GM23248 (cell line): ENCODE measurements at regions not wholly inside any gene's neighbourhood (a gene's known extent, or its start where the extent isn't known, plus 50 kb on each side); places are given as distances from the start of the nearest gene placed in this dataset.

ENCODE experiments used
- EZH2 ChIP-seq: fragments of 200-600 bp; sonication (generic); IDR thresholded peaks from 2 replicates; pipeline ENCODE4 v1.6.1; 2018; ENCODE audit warnings: antibody characterized with exemption, mild to moderate bottlenecking; ENCODE audit not compliant: insufficient read depth, poor library complexity, severe bottlenecking
- EZH2phosphoT487 ChIP-seq: fragments of 200-600 bp; sonication (generic); IDR thresholded peaks from 2 replicates; pipeline ENCODE4 v1.6.1; 2018; ENCODE audit warnings: antibody characterized with exemption, moderate library complexity, mild to moderate bottlenecking, low read depth; ENCODE audit not compliant: insufficient read depth

- TF ChIP-seq EZH2phosphoT487 (no peak), EZH2 (no peak)
Measured at GRCh38 chr2:155692106-155692505, 640.4 kb downstream of the NR4A2 start.
